ENCODE measurements at regions not wholly inside any gene's neighbourhood (a gene's known extent, or its start where the extent isn't known, plus 50 kb on each side); places are given as distances from the start of the nearest gene placed in this dataset.

GRCh38 chr3:106611841-106612240 is 743.0 kb upstream of the CBLB start:
- TF ChIP-seq CTCF (IDR thresholded peaks at IDR 0.05; ENCODE audit: borderline replicate concordance, extremely low read depth, low read length, poor library complexity, severe bottlenecking) (no peak), EZH2 (IDR thresholded peaks at IDR 0.05; ENCODE audit: borderline replicate concordance, low read depth, low read length, severe bottlenecking) (no peak)
